Stomach (tissue), 8 donors: ENCODE measurements at regions not wholly inside any gene's neighbourhood (a gene's known extent, or its start where the extent isn't known, plus 50 kb on each side); places are given as distances from the start of the nearest gene placed in this dataset.

Source experiments
- DNase-seq, 2 donors: peaks; one replicate each; pipeline versions ENCODE4 v3.0.0 to v3.0.0-alpha.2; 2013 to 2019
- H3K27ac ChIP-seq, 5 donors: fragments of 200-600 bp in 4 of 5; sonication (generic) in 4 of 5; one replicate each; pipeline ENCODE4 v1.5.1; 2013 to 2019; ENCODE audit warnings: mild to moderate bottlenecking in 1 of 5, moderate library complexity in 1 of 5
- H3K27me3 ChIP-seq, 3 donors: fragments of 200-600 bp; sonication (generic); one replicate each; pipeline ENCODE4 v1.5.1; 2017 to 2019; ENCODE audit warnings: mixed run types in 1 of 3
- H3K36me3 ChIP-seq, 4 donors: fragments of 200-600 bp; sonication (generic); 1 replicate in 3 of 4; 2 replicates in 1 of 4; pipeline ENCODE4 v1.5.1; 2016 to 2019
- H3K4me1 ChIP-seq, 4 donors: fragments of 200-600 bp; sonication (generic); one replicate each; pipeline ENCODE4 v1.5.1; 2016 to 2019
- H3K4me3 ChIP-seq, 4 donors: fragments of 200-600 bp; sonication (generic) in 3 of 4; one replicate each; pipeline ENCODE4 v1.5.1; 2016 to 2019; ENCODE audit warnings: mild to moderate bottlenecking in 1 of 4
- H3K9me3 ChIP-seq, 4 donors: fragments of 200-600 bp; sonication (generic); one replicate each; pipeline ENCODE4 v1.5.1; 2016 to 2019
- CTCF ChIP-seq, 7 experiments: fragments of 450-650 bp in 4 of 7; fragments of 200-600 bp in 3 of 7; sonication (generic) in 3 of 7; IDR thresholded peaks; one replicate each; pipeline ENCODE4 v1.5.1; 2016 to 2019; ENCODE audit warnings: antibody characterized with exemption in 7 of 7, control low read depth in 2 of 7, mild to moderate bottlenecking in 1 of 7
- EP300 ChIP-seq: sonication (generic); formaldehyde crosslinking; IDR thresholded peaks from one replicate; pipeline ENCODE4 v1.6.1; 2017; ENCODE audit warnings: antibody characterized with exemption
- POLR2A ChIP-seq, 4 donors: fragments of 450-650 bp; IDR thresholded peaks; one replicate each; pipeline ENCODE4 v1.6.1; 2016; ENCODE audit warnings: antibody characterized with exemption in 4 of 4, control low read depth in 2 of 4, mild to moderate bottlenecking in 1 of 4, moderate library complexity in 1 of 4
- POLR2AphosphoS5 ChIP-seq, 3 donors: sonication (generic); formaldehyde crosslinking; IDR thresholded peaks; one replicate each; pipeline ENCODE4 v1.6.1; 2016; ENCODE audit warnings: antibody characterized with exemption in 3 of 3
- WGBS, 5 donors: extraction: QIAGEN DNeasy Blood & Tissue Kit in 3 of 5; methylation state at CpG; one replicate each; pipeline versions ENCODE4 v1.1.5 to v1.1.7; 2013 to 2018; 5-methylcytosine and 5-hydroxymethylcytosine counted together
- intact Hi-C: fragments of 100-400 bp; cut with DNase I; formaldehyde crosslinking; loops from one replicate; pipeline ENCODE4 v1.15.1; 2023; ENCODE audit warnings: low total_unique reads
- donor health status: healthy with polysubstance abuse.
- donor health status: Bipolar disorder and iron deficiency.
- donor health status: healthy.

- 87 to 95% (median 90%) methylated on average over 4 of the region's 4 CpGs for WGBS, 5 donors
- no peaks in the 10 kb centered on the region for H3K36me3 ChIP-seq
- no peak for DNase-seq
- H3K4me3 ChIP-seq, result no peak overlapping the region
- intact Hi-C loops, result no loop called here
- H3K27ac ChIP-seq, result no peak overlapping the region
- TF ChIP-seq EP300 (no peak), POLR2A (IDR thresholded peaks at IDR 0.05) (no peak), POLR2AphosphoS5 (IDR thresholded peaks at IDR 0.05) (no peak), CTCF (IDR thresholded peaks at IDR 0.05) (no peak)
- no peaks in the 10 kb centered on the region for H3K9me3 ChIP-seq
- H3K27me3 ChIP-seq, result no peaks in the 10 kb centered on the region
- H3K4me1 ChIP-seq, result peaks cover 0 to 17% (median 7%) of the 10 kb centered on the region in 4 donors
Measured at GRCh38 chr13:59497621-59498247, 666.0 kb downstream of the DIAPH3 start.

GRCh38 chr13:59501004-59501403 is 662.7 kb downstream of the DIAPH3 start:
- DNase-seq, result no peak
- intact Hi-C loops, result no loop called here
- TF ChIP-seq POLR2A (IDR thresholded peaks at IDR 0.05) (no peak), CTCF (IDR thresholded peaks at IDR 0.05) (no peak), EP300 (no peak), POLR2AphosphoS5 (IDR thresholded peaks at IDR 0.05) (no peak)
- Histone ChIP-seq H3K36me3 (no peaks in the 10 kb centered on the region), H3K27me3 (no peaks in the 10 kb centered on the region), H3K4me3 (no peak overlapping the region), H3K4me1 (no peaks in the 10 kb centered on the region), H3K9me3 (no peaks in the 10 kb centered on the region), H3K27ac (no peak overlapping the region)
- WGBS, 5 donors, result 89 to 93% (median 91%) methylated on average over 4 of the region's 4 CpGs

GRCh38 chr13:59504407-59504806 is 659.3 kb downstream of the DIAPH3 start:
- 86 to 89% (median 88%) methylated on average over 5 of the region's 5 CpGs for WGBS, 5 donors
- Histone ChIP-seq H3K4me3 (no peak overlapping the region), H3K4me1 (no peaks in the 10 kb centered on the region), H3K9me3 (no peaks in the 10 kb centered on the region), H3K36me3 (no peaks in the 10 kb centered on the region), H3K27ac (no peak overlapping the region), H3K27me3 (no peaks in the 10 kb centered on the region)
- no peak for DNase-seq
- intact Hi-C loops, result no loop called here
- TF ChIP-seq POLR2A (IDR thresholded peaks at IDR 0.05) (no peak), POLR2AphosphoS5 (IDR thresholded peaks at IDR 0.05) (no peak), CTCF (IDR thresholded peaks at IDR 0.05) (no peak), EP300 (no peak)

GRCh38 chr13:59510386-59510785 is 653.3 kb downstream of the DIAPH3 start:
- no peak for DNase-seq
- WGBS, 5 donors, result 76 to 88% (median 83%) methylated on average over 4 of the region's 4 CpGs
- TF ChIP-seq CTCF (IDR thresholded peaks at IDR 0.05) (no peak), POLR2AphosphoS5 (IDR thresholded peaks at IDR 0.05) (no peak)
- no peaks in the 10 kb centered on the region for H3K27me3 ChIP-seq
- H3K4me1 ChIP-seq, result no peaks in the 10 kb centered on the region
- no peaks in the 10 kb centered on the region for H3K9me3 ChIP-seq
- intact Hi-C loops, result no loop called here
- H3K4me3 ChIP-seq, result no peak overlapping the region
- H3K36me3 ChIP-seq, result no peaks in the 10 kb centered on the region
- no peak overlapping the region for H3K27ac ChIP-seq
